ENCODE measurements at regions not wholly inside any gene's neighbourhood (a gene's known extent, or its start where the extent isn't known, plus 50 kb on each side); places are given as distances from the start of the nearest gene placed in this dataset.

GRCh38 chr2:128690431-128690830, 371.8 kb upstream of the HS6ST1 start:
- Histone ChIP-seq H3K27me3 (replicated peaks; ENCODE audit: insufficient read depth, low read length) (no peaks in the 10 kb centered on the region), H3K79me2 (ENCODE audit: low read length) (no peaks in the 10 kb centered on the region), H3K9me3 (replicated peaks; ENCODE audit: insufficient read depth, low read length) (no peaks in the 10 kb centered on the region), H3K9me2 (replicated peaks; ENCODE audit: insufficient read depth, low read length) (no peaks in the 10 kb centered on the region), H3K4me2 (ENCODE audit: low read depth, low read length) (no peak overlapping the region), H3K4me1 (ENCODE audit: low read length) (no peaks in the 10 kb centered on the region), H3K27ac (ENCODE audit: low read length) (no peak overlapping the region), H2AFZ (ENCODE audit: low read length) (no peak overlapping the region), H3F3A (ENCODE audit: insufficient read depth, low read length) (no peaks in the 10 kb centered on the region), H3K4me3 (ENCODE audit: low read length) (no peak overlapping the region), H3K9ac (ENCODE audit: low read length) (no peak overlapping the region), H3K36me3 (replicated peaks; ENCODE audit: insufficient read depth, low read length) (no peaks in the 10 kb centered on the region), H4K20me1 (ENCODE audit: insufficient read depth, low read length) (no peaks in the 10 kb centered on the region)
- no peak for TF ChIP-seq EZH2phosphoT487 (IDR thresholded peaks at IDR 0.05; ENCODE audit: low read length)
- no peak for DNase-seq

GRCh38 chr2:128690869-128691268, 372.2 kb upstream of the HS6ST1 start:
- no peaks in the 10 kb centered on the region for H3K27me3 ChIP-seq (replicated peaks; ENCODE audit: insufficient read depth, low read length)
- H3K4me3 ChIP-seq (ENCODE audit: low read length): no peak overlapping the region
- H3K27ac ChIP-seq (ENCODE audit: low read length): no peak overlapping the region
- H3F3A ChIP-seq (ENCODE audit: insufficient read depth, low read length): no peaks in the 10 kb centered on the region
- H4K20me1 ChIP-seq (ENCODE audit: insufficient read depth, low read length): no peaks in the 10 kb centered on the region
- TF ChIP-seq EZH2 (optimal IDR thresholded peaks at IDR 0.05; ENCODE audit: low read depth, low read length): no peak
- TF ChIP-seq EZH2phosphoT487 (IDR thresholded peaks at IDR 0.05; ENCODE audit: low read length): no peak
- TF ChIP-seq CTCF (IDR thresholded peaks at IDR 0.05; ENCODE audit: low read length): no peak
- no peak overlapping the region for H3K9ac ChIP-seq (ENCODE audit: low read length)
- no peaks in the 10 kb centered on the region for H3K4me1 ChIP-seq (ENCODE audit: low read length)
- H3K79me2 ChIP-seq (ENCODE audit: low read length): no peaks in the 10 kb centered on the region
- no peak overlapping the region for H3K4me2 ChIP-seq (ENCODE audit: low read depth, low read length)
- no peak overlapping the region for H2AFZ ChIP-seq (ENCODE audit: low read length)
- H3K9me3 ChIP-seq (replicated peaks; ENCODE audit: insufficient read depth, low read length): no peaks in the 10 kb centered on the region
- H3K36me3 ChIP-seq (replicated peaks; ENCODE audit: insufficient read depth, low read length): no peaks in the 10 kb centered on the region
- no peaks in the 10 kb centered on the region for H3K9me2 ChIP-seq (replicated peaks; ENCODE audit: insufficient read depth, low read length)
- no peak for DNase-seq

GRCh38 chr2:128691526-128691925, 372.9 kb upstream of the HS6ST1 start:
- Histone ChIP-seq H3K9me2 (replicated peaks; ENCODE audit: insufficient read depth, low read length) (no peaks in the 10 kb centered on the region), H3K4me2 (ENCODE audit: low read depth, low read length) (no peak overlapping the region), H4K20me1 (ENCODE audit: insufficient read depth, low read length) (no peaks in the 10 kb centered on the region), H2AFZ (ENCODE audit: low read length) (no peak overlapping the region), H3K36me3 (replicated peaks; ENCODE audit: insufficient read depth, low read length) (no peaks in the 10 kb centered on the region), H3K79me2 (ENCODE audit: low read length) (no peaks in the 10 kb centered on the region), H3K4me3 (ENCODE audit: low read length) (no peak overlapping the region), H3K4me1 (ENCODE audit: low read length) (no peaks in the 10 kb centered on the region), H3K27me3 (replicated peaks; ENCODE audit: insufficient read depth, low read length) (no peaks in the 10 kb centered on the region), H3F3A (ENCODE audit: insufficient read depth, low read length) (no peaks in the 10 kb centered on the region), H3K9me3 (replicated peaks; ENCODE audit: insufficient read depth, low read length) (no peaks in the 10 kb centered on the region), H3K9ac (ENCODE audit: low read length) (no peak overlapping the region), H3K27ac (ENCODE audit: low read length) (no peak overlapping the region)
- no peak for DNase-seq
- TF ChIP-seq EZH2phosphoT487 (IDR thresholded peaks at IDR 0.05; ENCODE audit: low read length): no peak
- no peak for TF ChIP-seq EZH2 (optimal IDR thresholded peaks at IDR 0.05; ENCODE audit: low read depth, low read length)
- no peak for TF ChIP-seq CTCF (IDR thresholded peaks at IDR 0.05; ENCODE audit: low read length)

GRCh38 chr2:128692895-128693742, 374.5 kb upstream of the HS6ST1 start:
- no peaks in the 10 kb centered on the region for H3K27me3 ChIP-seq (replicated peaks; ENCODE audit: insufficient read depth, low read length)

More at GRCh38 chr2:128692895-128693742, 374.5 kb upstream of the HS6ST1 start:
- Histone ChIP-seq H4K20me1 (ENCODE audit: insufficient read depth, low read length) (no peaks in the 10 kb centered on the region), H3F3A (ENCODE audit: insufficient read depth, low read length) (no peaks in the 10 kb centered on the region), H3K79me2 (ENCODE audit: low read length) (no peaks in the 10 kb centered on the region), H3K4me3 (ENCODE audit: low read length) (no peak overlapping the region), H3K9me3 (replicated peaks; ENCODE audit: insufficient read depth, low read length) (no peaks in the 10 kb centered on the region), H3K9ac (ENCODE audit: low read length) (no peak overlapping the region), H3K4me2 (ENCODE audit: low read depth, low read length) (no peak overlapping the region), H3K4me1 (ENCODE audit: low read length) (no peaks in the 10 kb centered on the region), H3K36me3 (replicated peaks; ENCODE audit: insufficient read depth, low read length) (no peaks in the 10 kb centered on the region), H3K9me2 (replicated peaks; ENCODE audit: insufficient read depth, low read length) (no peaks in the 10 kb centered on the region), H2AFZ (ENCODE audit: low read length) (no peak overlapping the region), H3K27ac (ENCODE audit: low read length) (no peak overlapping the region)
- TF ChIP-seq EZH2phosphoT487 (IDR thresholded peaks at IDR 0.05; ENCODE audit: low read length): no peak
- no peak for TF ChIP-seq EZH2 (optimal IDR thresholded peaks at IDR 0.05; ENCODE audit: low read depth, low read length)
- TF ChIP-seq CTCF (IDR thresholded peaks at IDR 0.05; ENCODE audit: low read length): no peak
- DNase-seq: no peak
